ENCODE measurements at regions not wholly inside any gene's neighbourhood (a gene's known extent, or its start where the extent isn't known, plus 50 kb on each side); places are given as distances from the start of the nearest gene placed in this dataset.

DNA sequence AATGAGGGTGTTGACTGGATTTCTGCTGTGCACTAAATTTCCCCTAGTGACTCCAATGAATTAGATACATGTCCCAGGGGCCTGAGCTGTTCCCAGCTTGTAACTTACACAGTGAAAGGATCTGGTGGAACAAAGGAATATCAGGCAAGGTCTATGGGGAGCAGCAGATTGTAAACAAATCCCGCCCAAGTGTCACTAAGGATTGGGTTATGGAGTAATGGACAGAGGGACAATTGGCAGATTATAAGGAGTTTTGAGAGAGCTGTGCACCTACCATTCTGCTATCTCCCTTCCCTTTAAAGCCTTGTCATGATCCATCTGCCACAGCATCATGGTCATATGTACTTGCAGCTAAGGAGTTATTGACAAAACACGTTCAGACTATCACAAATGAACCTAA lies 183.0 kb downstream of the RAB11FIP2 start:
- H3K27me3 ChIP-seq (ENCODE audit: control insufficient read depth, insufficient read depth, low read length), result no peaks in the 10 kb centered on the region
- H3K9ac ChIP-seq (ENCODE audit: low read depth, low read length), result no peak overlapping the region
- H3K9me3 ChIP-seq (ENCODE audit: control insufficient read depth, insufficient read depth, low read length), result no peaks in the 10 kb centered on the region
- H3K4me3 ChIP-seq (ENCODE audit: low read depth, low read length), result no peak overlapping the region
- H3K36me3 ChIP-seq (ENCODE audit: control insufficient read depth, insufficient read depth, low read length), result no peaks in the 10 kb centered on the region
- H3K4me1 ChIP-seq (ENCODE audit: control insufficient read depth, insufficient read depth, low read length), result no peaks in the 10 kb centered on the region

DNA sequence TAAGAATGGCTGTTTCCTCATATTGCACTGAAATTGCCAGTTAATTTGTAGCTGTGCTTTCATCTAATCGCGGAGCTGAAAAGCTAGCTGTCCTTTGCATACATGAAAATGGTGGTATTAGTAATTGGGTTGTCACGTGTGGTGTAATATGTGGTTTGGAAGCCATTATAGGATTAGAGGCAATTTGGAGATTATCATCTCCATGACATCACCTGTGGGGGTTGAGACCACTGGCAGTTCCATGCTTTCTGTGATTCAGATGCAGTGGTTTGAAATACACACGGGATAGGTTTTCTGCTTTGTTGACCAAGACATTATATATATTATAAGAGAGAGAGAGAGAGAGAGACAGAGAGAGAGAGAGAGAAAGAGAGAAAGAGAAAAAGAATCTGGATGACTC lies 180.8 kb downstream of the RAB11FIP2 start:
- Histone ChIP-seq H3K9ac (ENCODE audit: low read depth, low read length) (no peak overlapping the region), H3K27me3 (ENCODE audit: control insufficient read depth, insufficient read depth, low read length) (no peaks in the 10 kb centered on the region), H3K4me3 (ENCODE audit: low read depth, low read length) (no peak overlapping the region), H3K9me3 (ENCODE audit: control insufficient read depth, insufficient read depth, low read length) (no peaks in the 10 kb centered on the region), H3K4me1 (ENCODE audit: control insufficient read depth, insufficient read depth, low read length) (no peaks in the 10 kb centered on the region), H3K36me3 (ENCODE audit: control insufficient read depth, insufficient read depth, low read length) (no peaks in the 10 kb centered on the region)

GRCh38 chr10:117868151-117868550 lies 178.6 kb downstream of the RAB11FIP2 start:
- Histone ChIP-seq H3K4me1 (ENCODE audit: control insufficient read depth, insufficient read depth, low read length) (no peaks in the 10 kb centered on the region), H3K36me3 (ENCODE audit: control insufficient read depth, insufficient read depth, low read length) (no peaks in the 10 kb centered on the region), H3K27me3 (ENCODE audit: control insufficient read depth, insufficient read depth, low read length) (no peaks in the 10 kb centered on the region), H3K9ac (ENCODE audit: low read depth, low read length) (no peak overlapping the region), H3K4me3 (ENCODE audit: low read depth, low read length) (no peak overlapping the region), H3K9me3 (ENCODE audit: control insufficient read depth, insufficient read depth, low read length) (no peaks in the 10 kb centered on the region)

- no peaks in the 10 kb centered on the region for H3K27me3 ChIP-seq (ENCODE audit: control insufficient read depth, insufficient read depth, low read length)
- H3K9me3 ChIP-seq (ENCODE audit: control insufficient read depth, insufficient read depth, low read length), result no peaks in the 10 kb centered on the region
- H3K9ac ChIP-seq (ENCODE audit: low read depth, low read length), result no peak overlapping the region
- no peaks in the 10 kb centered on the region for H3K36me3 ChIP-seq (ENCODE audit: control insufficient read depth, insufficient read depth, low read length)
- no peaks in the 10 kb centered on the region for H3K4me1 ChIP-seq (ENCODE audit: control insufficient read depth, insufficient read depth, low read length)
- no peak overlapping the region for H3K4me3 ChIP-seq (ENCODE audit: low read depth, low read length)
Measured at GRCh38 chr10:117875793-117876192, 170.9 kb downstream of the RAB11FIP2 start.

DNA sequence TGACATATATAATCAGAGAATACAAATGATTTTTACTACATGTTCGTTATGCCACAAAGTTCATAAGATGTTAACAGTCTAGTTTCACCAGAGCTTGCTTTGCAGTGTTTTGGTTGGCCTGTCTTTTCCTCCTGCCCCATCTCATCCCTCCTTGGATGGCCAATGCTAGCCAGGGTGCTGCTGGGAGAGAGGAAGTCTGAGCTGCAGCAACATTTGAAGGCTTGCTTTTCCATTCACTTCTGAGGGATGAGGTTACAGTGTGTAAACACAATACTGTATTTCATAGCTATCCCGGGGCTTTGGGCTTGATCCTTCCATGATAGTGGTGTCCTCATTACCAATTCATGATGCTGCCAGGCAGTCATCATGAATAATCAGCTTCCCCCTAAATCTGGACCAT lies 170.5 kb downstream of the RAB11FIP2 start:
- H3K4me3 ChIP-seq (ENCODE audit: low read depth, low read length), result no peak overlapping the region
- no peak overlapping the region for H3K9ac ChIP-seq (ENCODE audit: low read depth, low read length)
- no peaks in the 10 kb centered on the region for H3K36me3 ChIP-seq (ENCODE audit: control insufficient read depth, insufficient read depth, low read length)
- H3K9me3 ChIP-seq (ENCODE audit: control insufficient read depth, insufficient read depth, low read length), result no peaks in the 10 kb centered on the region
- no peaks in the 10 kb centered on the region for H3K4me1 ChIP-seq (ENCODE audit: control insufficient read depth, insufficient read depth, low read length)
- H3K27me3 ChIP-seq (ENCODE audit: control insufficient read depth, insufficient read depth, low read length), result no peaks in the 10 kb centered on the region

GRCh38 chr10:117878626-117879025 lies 168.1 kb downstream of the RAB11FIP2 start:
- Histone ChIP-seq H3K27me3 (ENCODE audit: control insufficient read depth, insufficient read depth, low read length) (no peaks in the 10 kb centered on the region), H3K4me1 (ENCODE audit: control insufficient read depth, insufficient read depth, low read length) (no peaks in the 10 kb centered on the region), H3K9ac (ENCODE audit: low read depth, low read length) (no peak overlapping the region), H3K36me3 (ENCODE audit: control insufficient read depth, insufficient read depth, low read length) (no peaks in the 10 kb centered on the region), H3K4me3 (ENCODE audit: low read depth, low read length) (no peak overlapping the region), H3K9me3 (ENCODE audit: control insufficient read depth, insufficient read depth, low read length) (no peaks in the 10 kb centered on the region)

GRCh38 chr10:117884093-117884492 lies 162.6 kb downstream of the RAB11FIP2 start:
- no peak overlapping the region for H3K4me3 ChIP-seq (ENCODE audit: low read depth, low read length)
- H3K9ac ChIP-seq (ENCODE audit: low read depth, low read length), result no peak overlapping the region
- H3K9me3 ChIP-seq (ENCODE audit: control insufficient read depth, insufficient read depth, low read length), result no peaks in the 10 kb centered on the region
- H3K27me3 ChIP-seq (ENCODE audit: control insufficient read depth, insufficient read depth, low read length), result no peaks in the 10 kb centered on the region
- H3K4me1 ChIP-seq (ENCODE audit: control insufficient read depth, insufficient read depth, low read length), result peaks cover 7% of the 10 kb centered on the region
- no peaks in the 10 kb centered on the region for H3K36me3 ChIP-seq (ENCODE audit: control insufficient read depth, insufficient read depth, low read length)

DNA sequence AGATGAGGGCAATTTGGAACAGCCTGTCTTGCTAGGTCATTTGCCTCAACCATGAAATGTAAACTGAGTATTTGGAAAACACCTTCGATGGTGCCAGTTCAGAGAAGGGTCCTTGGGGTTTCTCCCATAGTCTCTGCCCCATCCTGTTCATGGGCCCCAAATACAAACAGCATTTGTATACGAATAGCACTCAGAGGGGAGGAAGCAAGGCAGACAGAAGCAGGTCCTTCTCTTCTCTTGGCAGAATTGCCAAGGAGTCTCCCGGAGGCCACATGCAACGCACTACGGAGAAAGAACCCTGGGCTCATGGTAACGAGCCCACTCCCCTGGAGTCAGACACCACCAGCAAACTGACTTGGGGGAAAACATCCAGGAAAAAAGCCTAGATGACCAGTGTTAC lies 162.1 kb downstream of the RAB11FIP2 start:
- Histone ChIP-seq H3K36me3 (ENCODE audit: control insufficient read depth, insufficient read depth, low read length) (no peaks in the 10 kb centered on the region), H3K4me1 (ENCODE audit: control insufficient read depth, insufficient read depth, low read length) (peaks cover 7% of the 10 kb centered on the region), H3K9ac (ENCODE audit: low read depth, low read length) (no peak overlapping the region), H3K9me3 (ENCODE audit: control insufficient read depth, insufficient read depth, low read length) (no peaks in the 10 kb centered on the region), H3K27me3 (ENCODE audit: control insufficient read depth, insufficient read depth, low read length) (no peaks in the 10 kb centered on the region), H3K4me3 (ENCODE audit: low read depth, low read length) (no peak overlapping the region)

- Histone ChIP-seq H3K9ac (ENCODE audit: low read depth, low read length) (no peak overlapping the region), H3K36me3 (ENCODE audit: control insufficient read depth, insufficient read depth, low read length) (no peaks in the 10 kb centered on the region), H3K27me3 (ENCODE audit: control insufficient read depth, insufficient read depth, low read length) (no peaks in the 10 kb centered on the region), H3K4me3 (ENCODE audit: low read depth, low read length) (no peak overlapping the region), H3K9me3 (ENCODE audit: control insufficient read depth, insufficient read depth, low read length) (no peaks in the 10 kb centered on the region), H3K4me1 (ENCODE audit: control insufficient read depth, insufficient read depth, low read length) (peaks cover 7% of the 10 kb centered on the region)
Measured at GRCh38 chr10:117885206-117885829, 161.4 kb downstream of the RAB11FIP2 start.

DNA sequence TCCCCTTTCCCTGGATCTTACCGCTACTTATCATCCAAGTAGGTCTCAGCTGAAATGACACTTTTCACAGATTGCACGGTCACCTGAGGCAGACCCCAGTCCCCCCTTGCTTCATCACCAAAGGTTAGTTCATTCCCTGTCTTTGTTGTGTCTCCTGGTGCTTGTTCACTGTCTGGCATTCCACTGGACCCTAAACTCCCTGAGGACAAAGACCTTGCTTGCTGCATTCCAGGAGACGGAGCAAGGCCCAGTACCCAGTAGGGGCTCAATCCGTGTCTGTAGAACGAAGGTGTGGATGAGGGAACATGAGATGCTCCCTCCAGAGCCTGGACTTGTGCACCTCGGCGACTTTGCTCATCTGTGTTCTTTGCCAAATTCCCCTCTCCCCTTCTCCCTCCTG lies 160.0 kb downstream of the RAB11FIP2 start:
- Histone ChIP-seq H3K9ac (ENCODE audit: low read depth, low read length) (no peak overlapping the region), H3K9me3 (ENCODE audit: control insufficient read depth, insufficient read depth, low read length) (no peaks in the 10 kb centered on the region), H3K4me3 (ENCODE audit: low read depth, low read length) (no peak overlapping the region), H3K4me1 (ENCODE audit: control insufficient read depth, insufficient read depth, low read length) (peaks cover 7% of the 10 kb centered on the region), H3K36me3 (ENCODE audit: control insufficient read depth, insufficient read depth, low read length) (no peaks in the 10 kb centered on the region), H3K27me3 (ENCODE audit: control insufficient read depth, insufficient read depth, low read length) (no peaks in the 10 kb centered on the region)

DNA sequence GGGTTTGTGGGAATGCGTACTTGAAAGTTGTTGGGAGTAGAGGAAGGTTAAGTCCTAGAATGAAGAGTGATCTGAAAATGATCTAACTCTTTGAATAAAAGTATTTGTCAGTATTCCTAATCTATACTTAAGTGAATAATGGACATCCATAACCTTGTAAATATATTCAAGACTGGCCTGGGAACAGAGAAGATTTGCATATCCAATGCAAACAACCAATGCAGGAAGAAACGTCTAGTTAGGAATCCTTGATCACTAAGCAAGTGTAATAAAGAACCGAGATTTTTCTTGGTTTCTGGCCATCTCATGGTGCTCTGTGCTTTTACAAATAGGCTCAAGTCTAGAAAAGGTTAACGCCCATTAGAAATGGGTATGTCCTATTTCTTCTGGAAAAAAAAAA lies 157.1 kb downstream of the RAB11FIP2 start:
- no peak overlapping the region for H3K4me3 ChIP-seq (ENCODE audit: low read depth, low read length)
- H3K9me3 ChIP-seq (ENCODE audit: control insufficient read depth, insufficient read depth, low read length), result no peaks in the 10 kb centered on the region
- H3K4me1 ChIP-seq (ENCODE audit: control insufficient read depth, insufficient read depth, low read length), result peaks cover 9% of the 10 kb centered on the region
- H3K27me3 ChIP-seq (ENCODE audit: control insufficient read depth, insufficient read depth, low read length), result no peaks in the 10 kb centered on the region
- H3K36me3 ChIP-seq (ENCODE audit: control insufficient read depth, insufficient read depth, low read length), result no peaks in the 10 kb centered on the region
- no peak overlapping the region for H3K9ac ChIP-seq (ENCODE audit: low read depth, low read length)

GRCh38 chr10:117892681-117893220 lies 154.0 kb downstream of the RAB11FIP2 start:
- H3K36me3 ChIP-seq (ENCODE audit: control insufficient read depth, insufficient read depth, low read length), result no peaks in the 10 kb centered on the region
- H3K27me3 ChIP-seq (ENCODE audit: control insufficient read depth, insufficient read depth, low read length), result no peaks in the 10 kb centered on the region
- H3K4me3 ChIP-seq (ENCODE audit: low read depth, low read length), result no peak overlapping the region
- H3K4me1 ChIP-seq (ENCODE audit: control insufficient read depth, insufficient read depth, low read length), result peaks cover 4% of the 10 kb centered on the region
- no peak overlapping the region for H3K9ac ChIP-seq (ENCODE audit: low read depth, low read length)
- no peaks in the 10 kb centered on the region for H3K9me3 ChIP-seq (ENCODE audit: control insufficient read depth, insufficient read depth, low read length)
